ENCODE measurements at regions not wholly inside any gene's neighbourhood (a gene's known extent, or its start where the extent isn't known, plus 50 kb on each side); places are given as distances from the start of the nearest gene placed in this dataset.
A peak's percentile ranks its signal among the peaks of the same experiment; 100 is the strongest.

DNA sequence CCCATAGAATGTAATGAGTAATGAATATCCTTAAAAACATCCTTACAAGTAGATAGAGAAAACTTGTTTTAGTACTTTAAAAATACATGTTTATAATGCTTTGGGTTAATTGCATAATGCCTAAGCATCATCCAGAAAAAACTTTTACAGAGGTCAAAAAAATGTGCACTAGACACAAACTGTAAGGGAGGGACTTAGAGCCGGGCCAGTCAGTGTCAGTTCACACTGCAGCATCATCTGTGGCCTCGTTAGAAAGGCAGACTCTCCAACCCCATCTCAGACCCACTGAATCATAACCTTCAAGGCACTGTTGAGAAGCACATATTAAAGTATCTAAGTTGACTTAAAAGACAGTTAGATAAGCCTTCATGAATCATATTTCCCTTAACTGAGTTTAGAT is 230.1 kb upstream of the PRPS1L1 start:
- no peak for DNase-seq

DNA sequence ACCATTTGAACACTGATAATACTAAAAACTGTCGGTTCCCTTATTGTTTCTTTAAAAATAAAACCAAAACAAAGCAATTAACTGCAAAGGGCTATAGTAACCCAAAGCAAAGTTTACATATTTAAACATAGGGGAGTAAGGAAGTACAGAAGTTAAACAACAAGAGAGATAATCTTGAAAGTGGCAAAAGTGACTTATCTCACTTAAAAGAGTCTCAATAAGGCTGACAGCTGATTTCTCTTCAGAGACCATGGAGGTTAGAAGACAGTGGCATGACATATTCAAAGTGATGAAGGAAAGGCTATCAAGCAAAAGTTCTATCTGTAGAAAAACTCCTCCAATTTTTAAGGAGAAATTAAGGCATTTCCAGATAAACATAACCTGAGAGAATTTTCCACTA is 233.5 kb upstream of the HDAC9 start:
- DNase-seq: no peak

DNA sequence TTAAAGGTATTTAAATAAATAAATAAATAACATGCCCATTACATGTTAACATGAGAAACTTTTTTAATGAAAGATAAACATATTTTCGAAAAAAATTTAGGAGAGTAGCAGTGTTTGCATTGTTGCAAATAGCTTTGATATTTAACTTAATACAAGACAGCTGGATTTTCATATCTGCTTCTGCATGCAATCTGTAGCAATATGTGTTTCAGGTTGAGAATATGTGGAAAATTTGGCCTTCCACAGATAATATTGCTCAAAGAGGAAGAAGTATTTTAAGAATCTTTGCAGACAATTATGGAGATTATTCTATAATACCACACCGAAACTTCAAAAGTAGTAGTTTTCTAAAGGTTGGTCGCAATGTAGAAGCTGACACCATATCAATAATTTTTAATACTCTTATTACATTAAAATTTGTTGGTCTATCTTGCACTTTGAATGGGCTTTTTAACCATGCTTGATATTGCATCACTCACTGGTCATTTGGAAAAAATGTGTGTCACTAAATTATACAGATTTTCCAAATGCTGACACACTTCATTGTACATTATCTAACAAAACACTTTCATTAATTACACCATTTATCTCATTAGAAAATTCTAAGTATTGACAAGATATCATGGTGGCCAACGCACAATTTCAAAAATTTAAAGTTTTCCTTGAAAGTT is 229.8 kb upstream of the HDAC9 start:
- no peak for DNase-seq

DNA sequence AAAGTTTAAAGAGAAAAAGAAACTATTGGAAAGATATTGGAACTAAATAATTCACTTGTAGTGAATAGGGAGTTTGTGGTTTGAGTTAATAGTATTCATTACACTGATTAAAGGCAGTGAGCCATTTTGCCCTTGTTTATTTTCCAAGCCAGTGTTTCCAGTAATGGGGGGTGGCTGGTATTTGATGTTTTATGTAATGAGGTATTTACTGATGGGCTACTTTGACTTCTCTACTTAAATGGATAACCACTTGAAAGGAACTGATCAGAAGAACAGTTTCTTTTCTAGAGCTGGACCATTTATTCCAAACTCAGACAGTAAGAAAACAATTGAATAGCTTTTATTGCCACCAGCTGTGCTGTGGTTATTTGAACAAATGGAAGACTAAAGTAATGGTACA is 227.0 kb upstream of the HDAC9 start:
- no peak for DNase-seq

DNA sequence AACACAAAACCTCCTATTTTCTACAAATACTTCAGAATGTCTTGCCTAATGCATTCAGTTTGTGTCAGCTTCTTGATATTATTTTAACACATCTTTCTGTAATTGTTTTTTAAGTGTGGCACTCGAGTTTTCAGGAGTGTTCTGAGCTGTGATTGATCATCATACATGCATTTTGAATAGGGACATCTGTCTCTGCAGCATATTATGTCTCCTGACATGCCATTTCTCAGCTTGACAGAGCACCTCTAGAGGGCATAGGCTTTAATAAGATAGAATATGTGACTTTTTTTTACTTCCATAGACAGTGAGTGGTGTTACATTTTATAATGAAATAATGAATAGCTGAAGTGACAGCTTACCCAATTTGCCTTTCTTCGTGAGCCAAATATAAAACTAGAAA is 219.2 kb upstream of the HDAC9 start:
- no peak for DNase-seq

DNA sequence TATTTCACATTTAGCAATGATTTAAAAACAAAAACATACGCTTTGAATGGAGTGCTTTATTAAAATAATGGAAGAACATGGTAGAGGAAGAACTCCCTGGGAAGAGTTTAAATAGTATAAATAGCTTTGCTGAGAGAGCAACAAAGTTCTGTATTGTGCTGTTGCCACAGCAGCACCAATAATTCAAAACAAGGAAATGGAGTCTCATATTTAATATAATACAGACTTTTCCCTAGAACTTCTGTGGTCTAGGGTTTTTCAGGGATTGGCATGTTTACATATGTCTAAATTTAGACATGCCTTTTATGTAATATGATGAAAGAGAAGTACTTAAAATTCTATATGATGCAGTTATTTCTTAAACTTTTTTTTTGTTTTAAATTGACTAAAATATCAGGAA is 217.2 kb upstream of the HDAC9 start:
- DNase-seq: no peak

DNA sequence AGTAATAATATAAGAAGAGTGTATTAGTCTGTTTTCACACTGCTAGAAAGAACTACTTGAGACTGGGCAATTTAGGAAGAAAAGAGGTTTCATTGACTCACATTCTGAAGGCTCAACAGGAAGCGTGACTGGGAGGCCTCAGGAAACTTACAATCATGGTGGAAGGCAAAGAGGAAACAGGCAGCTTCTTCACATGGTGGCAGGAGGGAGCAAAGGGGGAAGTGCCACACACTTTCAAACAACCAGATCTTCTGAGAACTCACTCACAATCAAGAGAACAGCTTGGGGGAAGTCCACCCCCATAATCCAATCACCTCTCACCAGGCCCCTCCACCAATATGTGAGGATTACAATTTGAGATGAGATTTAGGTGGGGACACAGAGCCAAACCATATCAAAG is 212.5 kb upstream of the HDAC9 start:
- no peak for DNase-seq

DNA sequence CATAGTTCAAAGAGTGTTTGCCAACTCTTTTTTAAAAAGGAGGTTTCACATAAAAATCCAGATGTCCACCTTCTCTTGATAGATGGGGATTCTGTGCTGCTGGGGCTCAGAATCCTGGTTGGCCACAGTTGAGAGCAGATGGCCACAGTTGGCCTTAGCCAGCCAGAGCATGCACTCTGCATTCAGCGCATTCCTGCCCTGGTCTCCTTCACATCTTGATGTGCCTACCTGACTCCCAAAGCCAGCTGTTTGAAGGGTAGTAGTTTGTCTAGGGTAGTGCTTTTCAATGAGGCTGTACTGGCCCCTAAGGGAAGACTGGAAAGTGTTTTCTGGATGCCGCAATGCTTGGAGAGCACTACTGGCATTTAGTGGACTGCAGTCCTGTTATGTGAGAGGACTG is 208.1 kb upstream of the HDAC9 start:
- no peak for DNase-seq

DNA sequence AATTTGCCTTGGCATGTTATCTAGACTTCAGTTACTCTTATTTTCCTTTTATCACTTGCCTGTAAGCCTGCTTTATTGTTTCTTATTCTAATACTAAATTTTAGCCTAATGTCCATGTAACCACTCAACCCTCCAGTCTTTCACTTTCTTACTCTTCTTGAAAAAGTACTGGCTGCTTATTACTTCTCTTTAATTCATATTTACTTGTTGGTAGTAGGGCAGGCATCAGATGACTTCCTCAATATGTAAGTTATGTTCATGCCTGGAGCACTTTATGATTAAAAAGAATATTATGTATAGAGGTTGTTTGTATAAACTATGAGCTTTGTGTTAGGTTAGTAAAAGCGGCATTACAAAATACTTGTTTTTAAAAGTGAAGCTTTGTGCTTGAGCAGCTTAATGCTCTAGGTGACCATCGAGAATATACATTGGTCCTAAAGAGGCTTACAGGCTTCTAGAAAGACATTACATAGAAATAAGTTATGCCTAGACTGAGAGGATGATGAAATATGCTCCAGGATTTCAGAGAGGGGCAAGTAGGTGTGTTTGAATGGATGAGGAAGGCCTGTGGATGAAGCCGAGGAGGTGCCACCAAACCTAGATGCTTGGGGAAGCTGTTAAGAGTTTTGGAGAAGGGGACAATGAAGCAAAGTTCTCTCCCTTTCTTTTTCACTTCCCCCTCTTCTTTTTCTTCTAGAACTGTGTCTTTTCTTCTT is 207.1 kb upstream of the HDAC9 start:
- DNase-seq: no peak

DNA sequence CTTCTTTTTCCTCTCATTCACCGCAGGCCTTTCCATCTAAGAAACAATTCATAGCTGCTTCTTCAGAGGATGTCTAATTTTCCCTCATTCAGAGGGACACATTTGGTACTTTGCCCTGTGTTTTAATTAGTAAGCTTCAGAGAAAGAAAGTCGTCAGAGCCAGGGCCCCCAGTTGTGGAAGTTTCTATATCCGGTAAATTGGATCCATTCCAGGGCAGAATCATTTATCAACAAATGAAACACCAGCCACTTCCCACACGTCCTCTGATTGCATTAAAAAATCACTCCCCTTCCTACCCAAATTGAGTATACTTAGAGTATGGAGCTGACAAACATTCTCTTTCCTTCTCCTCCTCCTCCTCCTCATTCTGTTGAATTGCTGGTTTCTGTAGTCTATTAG is 205.8 kb upstream of the HDAC9 start:
- no peak for DNase-seq

DNA sequence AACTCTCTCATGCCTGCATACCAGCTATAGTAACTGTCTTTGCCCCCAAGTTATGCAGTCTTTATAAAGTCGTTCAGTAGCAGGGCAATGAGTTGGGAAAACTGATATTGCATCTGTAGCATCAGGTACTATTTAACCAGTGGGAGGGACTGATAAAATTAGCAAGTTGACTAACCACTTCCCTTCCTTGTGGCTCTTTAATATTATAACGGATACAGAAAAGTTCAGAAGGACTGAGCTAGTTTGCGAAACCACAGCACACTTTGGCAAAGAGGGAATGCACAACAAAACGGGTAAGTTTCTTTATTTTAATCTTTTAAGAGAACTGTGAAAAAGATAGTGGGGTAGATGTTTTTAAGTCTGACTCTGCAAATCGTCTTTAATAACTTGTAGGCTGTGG is 205.3 kb upstream of the HDAC9 start:
- DNase-seq: peak in 1 of 2 donors; percentile 29

DNA sequence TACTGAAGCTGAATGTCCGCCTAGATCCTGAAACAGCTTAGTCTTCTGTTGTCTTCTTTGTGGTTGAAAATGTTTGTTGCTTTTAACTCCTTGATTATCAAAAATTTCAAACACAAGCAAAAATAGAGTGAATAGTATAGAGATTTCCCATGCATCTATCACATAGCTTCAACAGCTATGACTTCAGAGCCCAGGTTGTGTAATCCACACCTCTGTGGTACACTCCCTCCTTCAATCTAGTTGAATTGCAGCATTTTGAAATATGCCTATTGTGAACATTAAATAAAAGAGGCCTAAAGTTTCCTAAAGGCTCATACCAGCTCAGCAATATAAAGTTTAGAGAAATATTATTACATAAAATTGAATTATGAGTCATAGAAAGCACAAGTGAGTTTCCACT is 204.7 kb upstream of the HDAC9 start:
- no peak for DNase-seq

DNA sequence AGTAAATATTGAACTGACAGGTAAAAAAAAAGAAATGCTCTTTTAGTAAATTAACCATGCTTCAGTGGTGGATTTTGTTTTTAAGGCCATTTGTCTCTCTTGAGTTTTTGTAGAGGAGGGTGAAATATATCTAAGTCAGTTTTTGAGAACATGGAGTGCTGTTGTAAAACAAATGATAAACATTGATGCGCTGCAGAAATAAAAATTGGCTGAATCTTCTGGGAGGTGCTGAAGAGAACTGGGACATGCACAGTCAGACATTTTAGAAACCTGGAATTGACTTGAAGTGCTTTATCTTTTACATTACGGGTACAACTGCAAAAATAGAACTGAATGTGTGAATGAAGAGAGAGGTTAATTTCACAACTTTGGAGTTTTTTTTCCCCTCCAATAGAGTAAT is 203.0 kb upstream of the HDAC9 start:
- no peak for DNase-seq

DNA sequence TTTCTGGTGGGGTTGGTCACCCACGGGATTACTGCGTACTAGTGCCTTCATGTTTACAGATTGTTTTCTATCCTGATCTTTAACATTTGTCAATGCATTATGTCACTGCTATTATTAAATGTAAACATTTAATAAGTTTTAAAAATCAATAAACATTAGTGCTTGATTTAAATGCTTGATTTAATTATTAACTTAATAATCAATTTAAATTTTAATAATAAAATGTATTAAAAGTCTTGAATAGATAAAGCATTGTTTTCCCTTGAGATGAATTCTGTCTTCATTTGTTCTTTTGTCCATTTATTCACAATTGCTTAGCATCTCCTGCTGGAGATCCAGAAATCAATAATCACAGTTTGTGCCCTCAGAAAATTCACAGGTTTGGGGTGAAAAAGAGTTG is 201.8 kb upstream of the HDAC9 start:
- DNase-seq: no peak

DNA sequence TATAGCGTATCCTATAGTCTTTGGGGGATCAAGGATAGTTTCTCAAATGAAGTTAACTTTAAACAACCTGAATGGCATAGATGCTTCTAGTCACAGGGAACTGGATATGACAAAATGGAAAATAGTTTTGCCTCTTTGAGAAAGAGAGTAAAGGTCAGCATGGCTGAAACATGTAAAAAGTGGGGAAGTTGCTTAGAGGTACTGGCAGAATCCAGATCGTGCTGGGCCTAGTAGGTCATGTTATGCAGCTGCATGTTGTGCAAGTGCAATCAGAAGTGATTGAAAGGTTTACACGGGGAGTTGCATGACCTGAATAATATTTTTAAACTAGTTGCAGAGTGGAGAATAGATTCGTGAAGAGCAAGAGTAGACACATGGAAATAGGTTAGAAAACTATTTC is 201.1 kb upstream of the HDAC9 start:
- DNase-seq: no peak

DNA sequence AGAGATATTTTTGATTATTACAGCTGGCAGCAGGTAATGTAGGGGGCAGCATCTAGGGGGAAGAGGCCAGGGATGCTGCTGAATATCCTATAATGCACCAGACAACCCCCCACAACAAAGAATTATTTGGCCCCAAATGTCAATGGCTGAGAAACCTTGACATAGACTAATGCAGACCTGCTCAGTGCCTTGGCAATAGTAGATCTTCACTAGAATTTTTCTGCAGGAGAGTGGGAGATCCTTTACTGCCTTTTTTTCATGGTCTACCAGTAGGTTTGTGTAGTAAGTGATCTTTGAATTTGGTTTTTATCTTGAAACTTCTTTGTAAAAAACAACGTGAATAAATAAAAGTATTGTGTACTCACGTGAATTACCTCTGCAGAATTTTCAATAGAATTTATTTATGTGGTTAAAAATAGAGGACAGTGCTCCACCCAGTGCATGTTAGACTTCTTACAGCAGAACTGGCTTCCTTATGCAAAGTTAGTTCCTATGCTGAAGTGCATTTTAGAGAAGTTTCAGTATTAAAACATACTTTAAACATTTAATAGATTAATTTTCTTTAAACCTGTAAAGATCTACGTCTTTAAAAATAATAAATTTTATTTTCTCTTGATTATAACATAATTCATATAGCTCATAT is 199.6 kb upstream of the HDAC9 start:
- DNase-seq: no peak

DNA sequence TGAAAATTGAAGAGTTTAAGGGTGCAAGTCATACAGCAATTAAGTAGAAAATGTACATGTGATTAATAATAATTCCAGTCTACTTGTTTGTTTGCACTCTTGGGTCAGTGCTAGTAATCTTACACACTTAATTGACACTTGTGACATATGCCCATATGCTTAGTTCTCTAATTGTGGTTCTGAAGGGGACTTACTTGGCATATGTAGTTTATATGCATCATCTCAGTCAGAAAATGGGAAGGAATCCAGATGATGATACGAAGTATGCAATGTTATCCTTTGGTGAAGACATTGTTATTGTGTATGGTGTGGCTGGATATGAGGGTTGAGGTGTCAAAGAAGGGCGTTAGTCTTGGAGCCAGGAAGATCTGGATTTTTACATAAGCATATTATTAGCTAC is 193.5 kb upstream of the HDAC9 start:
- no peak for DNase-seq

DNA sequence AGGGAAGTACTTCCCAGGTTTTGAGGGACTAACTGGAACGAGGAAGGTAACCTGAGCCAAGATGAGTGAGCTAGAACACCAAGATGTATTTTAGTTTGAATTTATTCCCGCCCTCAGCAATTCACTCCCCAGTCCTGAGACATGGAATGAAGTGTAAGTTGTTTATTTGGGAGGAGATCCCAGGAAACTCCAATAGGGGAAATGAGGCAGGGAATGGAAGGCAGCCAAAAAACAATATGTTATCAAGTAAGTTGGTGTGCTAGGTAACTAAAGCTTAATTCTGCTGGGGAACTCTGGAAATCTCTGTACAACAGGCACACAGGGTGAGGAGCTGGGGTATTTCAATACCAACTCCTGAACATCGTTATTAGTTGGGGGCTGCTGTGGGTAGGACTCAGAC is 189.7 kb upstream of the HDAC9 start:
- no peak for DNase-seq

DNA sequence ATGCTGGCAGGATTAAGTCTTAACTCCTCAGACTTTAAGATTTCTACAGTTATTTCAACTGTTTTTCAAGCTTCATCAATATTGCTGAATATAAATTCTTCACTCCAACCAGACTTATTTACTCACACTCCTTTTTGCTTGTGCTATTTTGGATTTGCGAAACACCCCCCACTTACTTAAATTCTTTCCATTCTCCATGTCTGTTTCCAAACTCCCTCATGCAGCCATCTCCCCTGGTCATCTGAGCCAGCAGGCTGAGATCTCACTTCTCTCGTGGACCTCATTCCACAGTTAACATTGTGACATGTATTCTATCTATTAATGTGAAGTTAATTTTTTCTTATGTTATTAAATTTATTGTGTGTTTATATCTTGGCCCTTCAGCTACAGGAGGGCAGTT is 188.9 kb upstream of the HDAC9 start:
- DNase-seq: no peak

DNA sequence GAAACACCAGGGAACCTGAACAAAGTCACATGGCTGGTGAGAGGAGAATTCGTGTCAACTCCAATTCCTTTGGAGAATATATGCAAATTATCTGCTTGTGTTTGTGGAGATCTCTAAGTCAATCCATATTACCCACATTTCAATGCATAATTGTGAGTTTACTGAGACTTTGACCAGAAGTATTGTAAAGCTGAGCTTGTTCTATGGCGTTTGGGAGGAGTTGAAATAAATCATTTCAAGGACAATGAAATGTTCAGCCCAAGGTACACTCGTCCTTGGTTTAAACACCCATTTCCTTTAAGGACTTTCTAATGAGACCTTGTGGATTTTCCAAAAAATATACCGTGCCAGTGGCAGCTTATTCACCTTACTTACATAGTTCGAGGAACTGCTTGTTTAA is 186.6 kb upstream of the HDAC9 start:
- DNase-seq: no peak

DNA sequence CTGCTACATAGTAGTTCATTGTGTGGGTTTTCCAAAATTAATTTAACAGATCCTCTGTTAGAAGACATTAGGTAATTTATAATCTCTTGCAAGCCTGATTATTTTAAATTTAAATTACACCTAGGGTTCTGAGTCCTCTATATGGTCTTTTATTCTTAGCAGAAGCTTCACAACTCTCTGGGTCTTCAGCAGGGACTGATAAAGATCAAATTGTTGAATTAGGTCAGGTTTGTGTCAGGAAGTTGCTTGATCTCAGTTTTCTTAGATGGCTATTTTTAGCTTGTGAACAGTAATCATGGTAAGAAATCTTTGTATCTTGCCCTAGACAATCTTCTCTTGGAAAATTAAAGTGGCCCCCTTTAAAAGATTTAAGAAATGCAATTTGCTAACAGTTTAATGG is 183.1 kb upstream of the HDAC9 start:
- no peak for DNase-seq

DNA sequence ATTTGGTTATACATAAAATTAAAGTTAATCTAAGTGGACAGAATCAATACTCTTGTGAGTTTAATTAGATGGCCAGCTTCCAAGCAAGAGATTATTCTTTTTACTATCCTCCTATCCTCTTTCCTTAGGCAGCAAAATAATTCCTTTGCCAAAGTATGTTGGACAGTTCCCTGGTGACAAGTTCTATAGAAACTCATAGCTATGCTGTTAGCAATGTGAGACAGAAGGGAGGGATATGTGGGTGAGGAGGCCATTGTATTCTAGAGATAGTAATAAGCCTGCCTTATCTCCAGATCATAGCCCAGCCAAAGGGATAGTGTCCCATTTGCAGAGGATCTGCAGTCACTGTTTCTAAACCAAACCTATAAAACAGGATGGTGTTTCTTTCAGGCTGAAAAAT is 181.6 kb upstream of the HDAC9 start:
- no peak for DNase-seq

DNA sequence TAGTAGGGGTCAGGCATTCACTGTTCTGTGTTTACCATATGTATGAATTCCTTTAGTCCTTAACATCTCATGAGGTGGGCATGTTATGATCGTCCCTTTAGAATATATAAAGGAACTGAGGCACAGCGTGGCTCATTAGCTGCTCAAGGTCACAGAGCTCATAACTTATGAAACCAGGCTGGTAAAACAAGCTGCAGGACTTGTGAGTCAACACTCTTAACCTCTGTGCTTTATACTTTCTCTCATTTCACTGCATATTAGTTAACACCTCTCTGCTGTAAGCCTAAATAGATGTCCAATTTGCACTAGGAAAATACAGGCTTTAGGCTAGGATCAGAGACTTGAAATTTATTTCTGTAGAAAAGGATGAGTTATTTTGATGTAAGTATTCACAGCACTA is 180.3 kb upstream of the HDAC9 start:
- DNase-seq: no peak

DNA sequence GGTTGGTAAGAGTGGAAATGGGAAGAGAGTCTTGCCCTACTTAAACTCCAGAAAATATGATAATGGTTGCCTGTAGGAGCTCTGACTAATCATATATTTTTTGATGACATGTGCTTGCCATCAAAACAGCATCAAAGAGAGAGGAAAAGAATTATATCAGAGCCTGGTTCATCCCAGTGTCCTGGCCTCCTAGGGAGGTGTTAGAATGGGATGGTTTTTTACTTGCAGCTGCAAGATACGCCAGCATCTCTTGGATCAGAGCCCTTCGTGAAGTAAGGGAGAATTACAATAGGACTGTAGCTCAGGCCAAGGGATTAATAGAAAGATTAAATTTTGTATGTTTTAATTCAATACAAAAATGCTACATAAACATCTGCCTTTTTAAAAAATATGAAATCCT is 177.6 kb upstream of the HDAC9 start:
- DNase-seq: no peak

DNA sequence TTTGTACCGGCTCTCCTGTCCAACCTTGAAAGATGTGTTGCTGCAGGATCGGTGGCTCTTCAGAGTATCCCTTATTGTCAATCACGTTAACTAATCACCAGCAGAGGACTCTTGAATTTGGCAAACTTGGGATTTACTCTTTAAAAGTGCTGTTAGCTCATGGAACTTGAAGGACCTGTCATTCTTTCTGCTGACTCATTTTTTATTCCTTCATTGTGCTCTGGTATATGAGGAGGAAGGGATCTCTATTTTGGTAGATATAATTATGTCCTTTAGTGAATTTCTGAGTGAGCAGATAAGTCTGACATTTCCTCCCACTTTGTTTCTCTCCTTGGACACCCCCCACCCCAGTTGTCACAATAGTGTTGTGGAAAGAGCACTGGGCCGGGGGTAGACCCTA is 175.1 kb upstream of the HDAC9 start:
- DNase-seq: no peak
